H1 (cell line): ENCODE measurements at regions not wholly inside any gene's neighbourhood (a gene's known extent, or its start where the extent isn't known, plus 50 kb on each side); places are given as distances from the start of the nearest gene placed in this dataset.
A peak's percentile ranks its signal among the peaks of the same experiment; 100 is the strongest.

ENCODE experiments used
- CTCF ChIA-PET: fragments of 300-600 bp; sonication (Branson Sonifier 250); formaldehyde crosslinking; loops from one replicate; lab custom pipeline; 2021; ENCODE audit not compliant: partially characterized antibody; lab: Charles Lee
- POLR2A ChIA-PET: fragments of 300-600 bp; sonication (Branson Sonifier 250); formaldehyde crosslinking; loops from one replicate; lab custom pipeline; 2021; ENCODE audit warnings: inconsistent platforms; ENCODE audit not compliant: partially characterized antibody; lab: Charles Lee
- DNase-seq, 2 experiments: peaks; one replicate each; pipeline versions ENCODE4 v3.0.0 to v3.0.0-alpha.2; 2010 to 2022; ENCODE audit warnings: low spot score in 2 of 2, low read depth in 1 of 2, mixed read lengths in 1 of 2
- FAIRE-seq: peaks from 2 replicates; lab custom pipeline; 2011; peaks lifted over from hg19 to GRCh38; lab: Jason Lieb, UNC
- H2AFZ ChIP-seq: 2 replicates; pipeline ENCODE4 v1.8.1; 2012; ENCODE audit warnings: low read length, inconsistent platforms
- H2AK5ac ChIP-seq: 2 replicates; pipeline ENCODE4 v1.6.1; 2013; ENCODE audit warnings: low read depth, low read length
- H2BK120ac ChIP-seq: replicated peaks from 2 replicates; pipeline ENCODE3; 2013; ENCODE audit warnings: low read depth, low read length, inconsistent platforms
- H2BK12ac ChIP-seq: 2 replicates; pipeline ENCODE4 v1.6.1; 2013; ENCODE audit warnings: low read depth, low read length
- H2BK15ac ChIP-seq: 2 replicates; pipeline ENCODE4 v1.6.1; 2013; ENCODE audit warnings: low read length
- H2BK20ac ChIP-seq: 2 replicates; pipeline ENCODE4 v1.6.1; 2013; ENCODE audit warnings: low read length
- H2BK5ac ChIP-seq: 2 replicates; pipeline ENCODE4 v1.6.1; 2013; ENCODE audit warnings: low read depth, low read length
- H3K14ac ChIP-seq: 2 replicates; pipeline ENCODE4 v1.6.1; 2013; ENCODE audit warnings: inconsistent platforms; ENCODE audit not compliant: insufficient read length
- H3K18ac ChIP-seq: 2 replicates; pipeline ENCODE4 v1.6.1; 2013; ENCODE audit warnings: low read length; ENCODE audit errors: extremely low read depth
- H3K23ac ChIP-seq: 2 replicates; pipeline ENCODE4 v1.6.1; 2013; ENCODE audit warnings: inconsistent platforms; ENCODE audit not compliant: insufficient read length
- H3K23me2 ChIP-seq: 2 replicates; pipeline ENCODE4 v1.6.1; 2013; ENCODE audit warnings: low read depth, low read length
- H3K27ac ChIP-seq: 2 replicates; pipeline ENCODE4 v1.6.1; 2011; ENCODE audit warnings: low read depth, low read length, inconsistent platforms
- H3K27me3 ChIP-seq, 4 experiments: replicated peaks in 1 of 4; 1 replicate in 1 of 4; 2 replicates in 3 of 4; pipeline versions ENCODE4 v1.6.1 to v1.8.1; 2011 to 2013; ENCODE audit warnings: low read length in 3 of 4, mild to moderate bottlenecking in 3 of 4, inconsistent platforms in 2 of 4, mixed read lengths in 2 of 4, moderate library complexity in 1 of 4; ENCODE audit not compliant: control insufficient read depth in 3 of 4, insufficient read depth in 3 of 4; ENCODE audit errors: extremely low read depth in 1 of 4
- H3K36me3 ChIP-seq, 4 experiments: 2 replicates each; pipeline versions ENCODE4 v1.6.1 to v1.8.1; 2011 to 2013; ENCODE audit warnings: mild to moderate bottlenecking in 4 of 4, low read length in 3 of 4, moderate library complexity in 2 of 4, control low read depth in 1 of 4, inconsistent platforms in 1 of 4; ENCODE audit not compliant: insufficient read depth in 4 of 4, control insufficient read depth in 2 of 4
- H3K4ac ChIP-seq: replicated peaks from 2 replicates; pipeline ENCODE3; 2013; ENCODE audit warnings: low read length, low read depth, mixed read lengths, inconsistent platforms; ENCODE audit not compliant: insufficient read length
- H3K4me1 ChIP-seq, 4 experiments: replicated peaks in 1 of 4; 1 replicate in 1 of 4; 2 replicates in 3 of 4; pipeline versions ENCODE4 v1.6.1 to v1.8.1; 2011 to 2013; ENCODE audit warnings: low read length in 3 of 4, inconsistent platforms in 2 of 4, mixed read lengths in 1 of 4; ENCODE audit not compliant: insufficient read depth in 4 of 4, control insufficient read depth in 3 of 4
- H3K4me2 ChIP-seq, 2 experiments: 2 replicates each; pipeline versions ENCODE4 v1.6.1 to v1.8.1; 2011 to 2013; ENCODE audit warnings: low read depth in 2 of 2, low read length in 2 of 2, control low read depth in 1 of 2, inconsistent platforms in 1 of 2, mild to moderate bottlenecking in 1 of 2; ENCODE audit not compliant: insufficient read depth in 1 of 2
- H3K4me3 ChIP-seq, 4 experiments: fragments of 200-600, 300-600 bp in 1 of 4; sonication (generic), shearing (Covaris generic), sonication (Bioruptor Twin) in 1 of 4; 2 replicates each; pipeline versions ENCODE4 v1.5.1 to v1.8.1; 2011 to 2016; ENCODE audit warnings: low read length in 4 of 4, low read depth in 3 of 4, control low read depth in 2 of 4, inconsistent platforms in 2 of 4, mild to moderate bottlenecking in 2 of 4, mixed read lengths in 1 of 4, moderate library complexity in 1 of 4; ENCODE audit not compliant: insufficient read depth in 2 of 4; ENCODE audit errors: extremely low read depth in 1 of 4
- H3K56ac ChIP-seq: replicated peaks from 2 replicates; pipeline ENCODE3; 2013; ENCODE audit warnings: low read depth, mild to moderate bottlenecking, mixed read lengths, low read length, inconsistent platforms; ENCODE audit not compliant: insufficient read length
- H3K79me1 ChIP-seq: 2 replicates; pipeline ENCODE4 v1.6.1; 2013; ENCODE audit warnings: low read depth, low read length, control low read depth
- H3K79me2 ChIP-seq, 2 experiments: 2 replicates each; pipeline versions ENCODE4 v1.6.1 to v1.8.1; 2012 to 2013; ENCODE audit warnings: low read length in 2 of 2, mild to moderate bottlenecking in 2 of 2, inconsistent platforms in 1 of 2; ENCODE audit not compliant: insufficient read depth in 2 of 2, control insufficient read depth in 1 of 2
- H3K9ac ChIP-seq, 4 experiments: replicated peaks in 1 of 4; 1 replicate in 1 of 4; 2 replicates in 3 of 4; pipeline versions ENCODE4 v1.6.1 to v1.8.1; 2011 to 2013; ENCODE audit warnings: low read depth in 3 of 4, low read length in 3 of 4, control low read depth in 2 of 4, mild to moderate bottlenecking in 2 of 4, moderate library complexity in 2 of 4, inconsistent platforms in 1 of 4; ENCODE audit errors: extremely low read depth in 1 of 4
- H3K9me3 ChIP-seq, 2 experiments: 2 replicates each; pipeline versions ENCODE4 v1.6.1 to v1.8.1; 2012 to 2013; ENCODE audit warnings: mild to moderate bottlenecking in 2 of 2, moderate library complexity in 2 of 2, control low read depth in 1 of 2, inconsistent platforms in 1 of 2, low read depth in 1 of 2, low read length in 1 of 2, mixed read lengths in 1 of 2; ENCODE audit not compliant: insufficient read depth in 2 of 2
- H4K20me1 ChIP-seq, 2 experiments: replicated peaks in 1 of 2; 2 replicates each; pipeline versions ENCODE3 to v1.8.1; 2011 to 2013; ENCODE audit warnings: inconsistent platforms in 2 of 2, low read length in 2 of 2, mild to moderate bottlenecking in 1 of 2; ENCODE audit not compliant: insufficient read depth in 2 of 2, control insufficient read depth in 1 of 2
- H4K5ac ChIP-seq: 2 replicates; pipeline ENCODE4 v1.6.1; 2013; ENCODE audit warnings: low read length, low read depth, mixed read lengths, inconsistent platforms; ENCODE audit not compliant: insufficient read length
- H4K8ac ChIP-seq: 2 replicates; pipeline ENCODE4 v1.8.0; 2013; ENCODE audit warnings: mild to moderate bottlenecking, moderate library complexity, low read length, inconsistent platforms; ENCODE audit not compliant: insufficient read depth; ENCODE audit errors: extremely low read depth
- H4K91ac ChIP-seq: replicated peaks from 2 replicates; pipeline ENCODE3; 2013; ENCODE audit warnings: low read length, mixed read lengths, inconsistent platforms; ENCODE audit not compliant: insufficient read length
- CBX5 ChIP-seq: fragments of 300-800, 300-1000 bp; sonication (generic); IDR thresholded peaks from 2 replicates; pipeline ENCODE4 v1.7.1; 2016; ENCODE audit warnings: antibody characterized with exemption, low read length, low read depth
- CEBPB ChIP-seq: IDR thresholded peaks from 2 replicates; pipeline ENCODE4 v1.6.1; 2012; ENCODE audit warnings: low read depth, low read length
- CTCF ChIP-seq, 3 experiments: IDR thresholded peaks; 1 replicate in 2 of 3; 2 replicates in 1 of 3; pipeline versions ENCODE4 v1.5.1 to v1.6.1; 2011; ENCODE audit warnings: low read length in 3 of 3, mild to moderate bottlenecking in 3 of 3, inconsistent platforms in 2 of 3, low read depth in 1 of 3, moderate library complexity in 1 of 3; ENCODE audit not compliant: insufficient read depth in 1 of 3; ENCODE audit errors: control extremely low read depth in 1 of 3
- EGR1 ChIP-seq: IDR thresholded peaks from 2 replicates; pipeline ENCODE4 v1.6.1; 2011; ENCODE audit warnings: low read depth, low read length, borderline replicate concordance
- EZH2 ChIP-seq: fragments of 200-600 bp; sonication (generic); IDR thresholded peaks from 2 replicates; pipeline ENCODE4 v1.7.1; 2012; ENCODE audit warnings: low read depth, mild to moderate bottlenecking, moderate library complexity, low read length, inconsistent platforms; ENCODE audit not compliant: severe bottlenecking
- KDM4A ChIP-seq: IDR thresholded peaks from one replicate; pipeline ENCODE4 v1.7.1; 2012; ENCODE audit warnings: low read depth, mild to moderate bottlenecking, moderate library complexity, low read length, inconsistent platforms; ENCODE audit not compliant: severe bottlenecking
- POLR2AphosphoS5 ChIP-seq: IDR thresholded peaks from 2 replicates; pipeline ENCODE4 v1.6.1; 2011; ENCODE audit warnings: low read depth, low read length
- SAP30 ChIP-seq: fragments of 300-600 bp; sonication (generic); IDR thresholded peaks from 2 replicates; pipeline ENCODE4 v1.7.1; 2012; ENCODE audit warnings: low read length, moderate library complexity, mild to moderate bottlenecking, inconsistent platforms; ENCODE audit not compliant: insufficient read depth, insufficient replicate concordance
- SRF ChIP-seq: IDR thresholded peaks from 2 replicates; pipeline ENCODE4 v1.6.1; 2011; ENCODE audit warnings: mild to moderate bottlenecking, low read depth, low read length, moderate library complexity
- ZNF274 ChIP-seq: IDR thresholded peaks from 2 replicates; pipeline ENCODE4 v1.7.0; 2012; ENCODE audit warnings: low read length, borderline replicate concordance; ENCODE audit errors: extremely low read depth
- WGBS, 2 experiments: shearing (Covaris generic) in 1 of 2; methylation state at CpG; one replicate each; pipeline versions ENCODE4 v1.1.6 to v1.1.7; 2013 to 2015; ENCODE audit warnings: low lambda C conversion rate in 2 of 2, mixed read lengths in 2 of 2, inconsistent platforms in 1 of 2, low coverage in 1 of 2, missing lambda C conversion rate in 1 of 2; ENCODE audit not compliant: insufficient replicate concordance in 2 of 2, insufficient coverage in 1 of 2, insufficient read length in 1 of 2; ENCODE audit errors: extremely low coverage in 1 of 2, missing lambda C conversion rate in 1 of 2; 5-methylcytosine and 5-hydroxymethylcytosine counted together

DNA sequence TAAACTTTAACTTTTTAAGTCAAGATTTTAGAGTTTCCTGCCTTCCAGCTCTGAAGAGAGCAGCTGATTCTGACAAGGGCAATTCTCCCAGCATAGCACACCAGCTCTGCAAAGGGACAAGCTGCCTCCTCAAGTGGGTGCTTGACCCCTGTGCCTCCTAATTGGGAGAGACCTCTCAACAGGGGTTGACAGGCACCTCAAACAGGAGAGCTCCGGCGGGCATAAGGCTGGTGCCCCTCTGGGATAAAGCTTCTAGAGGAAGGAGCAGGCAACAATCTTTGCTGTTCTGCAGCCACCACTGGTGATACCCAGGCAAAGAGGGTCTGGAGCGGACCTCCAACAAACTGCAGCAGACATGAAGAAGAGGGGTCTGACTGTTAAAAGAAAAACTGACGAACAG is 872.9 kb upstream of the PCDH10 start:
- no peaks in the 10 kb centered on the region; a peak in 1 of 8 replicates for H3K36me3 ChIP-seq
- TF ChIP-seq POLR2AphosphoS5 (no peak), CEBPB (no peak), KDM4A (no peak), CBX5 (no peak), EGR1 (no peak), ZNF274 (no peak), SAP30 (no peak), EZH2 (no peak), SRF (no peak), CTCF (IDR thresholded peaks at IDR 0.05; ENCODE audit: control extremely low read depth in 1 of 3, insufficient read depth in 1 of 3, low read depth in 1 of 3, low read length in 3 of 3) (no peak)
- H3K56ac ChIP-seq: no peak overlapping the region
- no peak overlapping the region for H3K27ac ChIP-seq
- no peak overlapping the region for H3K4me2 ChIP-seq
- H3K18ac ChIP-seq: no peak overlapping the region
- peak overlapping the region; percentile 44; the same call in 1 of the 2 replicates for H2AFZ ChIP-seq
- no peak for FAIRE-seq
- H2BK12ac ChIP-seq: no peak overlapping the region
- no peak overlapping the region for H3K9ac ChIP-seq
- no peak overlapping the region for H2BK5ac ChIP-seq
- H3K14ac ChIP-seq: no peak overlapping the region
- no peak overlapping the region for H2AK5ac ChIP-seq
- no peaks in the 10 kb centered on the region for H3K79me1 ChIP-seq
- 91% methylated on average over 4 of the region's 4 CpGs; no CpG with 5 or more reads in 1 of the 2 experiments for WGBS, 2 experiments
- H3K4ac ChIP-seq: no peak overlapping the region
- H3K27me3 ChIP-seq: no peaks in the 10 kb centered on the region
- no peak for DNase-seq
- no peaks in the 10 kb centered on the region for H3K23me2 ChIP-seq
- H2BK20ac ChIP-seq: no peak overlapping the region
- H3K23ac ChIP-seq: no peak overlapping the region
- H4K20me1 ChIP-seq: no peaks in the 10 kb centered on the region
- H2BK15ac ChIP-seq: no peak overlapping the region
- no peak overlapping the region for H3K4me3 ChIP-seq
- POLR2A ChIA-PET: no interaction called here
- CTCF ChIA-PET: interaction anchor here (0.9 to 1.2 kb wide), 2 partner anchors 11 to 12 kb away, joined by 3 to 4 read pairs; no protein-coding TSS in a partner anchor
- no peak overlapping the region; the same call in 1 of the 2 replicates for H4K8ac ChIP-seq
- H3K9me3 ChIP-seq: peaks cover 0 to 5% of the 10 kb centered on the region in 2 experiments; a peak in 1 of 4 replicates
- no peak overlapping the region for H4K5ac ChIP-seq
- H3K4me1 ChIP-seq: no peaks in the 10 kb centered on the region
- H3K79me2 ChIP-seq: no peaks in the 10 kb centered on the region
- no peak overlapping the region for H4K91ac ChIP-seq
- H2BK120ac ChIP-seq: no peak overlapping the region
